ENCODE measurements at regions not wholly inside any gene's neighbourhood (a gene's known extent, or its start where the extent isn't known, plus 50 kb on each side); places are given as distances from the start of the nearest gene placed in this dataset.

DNA sequence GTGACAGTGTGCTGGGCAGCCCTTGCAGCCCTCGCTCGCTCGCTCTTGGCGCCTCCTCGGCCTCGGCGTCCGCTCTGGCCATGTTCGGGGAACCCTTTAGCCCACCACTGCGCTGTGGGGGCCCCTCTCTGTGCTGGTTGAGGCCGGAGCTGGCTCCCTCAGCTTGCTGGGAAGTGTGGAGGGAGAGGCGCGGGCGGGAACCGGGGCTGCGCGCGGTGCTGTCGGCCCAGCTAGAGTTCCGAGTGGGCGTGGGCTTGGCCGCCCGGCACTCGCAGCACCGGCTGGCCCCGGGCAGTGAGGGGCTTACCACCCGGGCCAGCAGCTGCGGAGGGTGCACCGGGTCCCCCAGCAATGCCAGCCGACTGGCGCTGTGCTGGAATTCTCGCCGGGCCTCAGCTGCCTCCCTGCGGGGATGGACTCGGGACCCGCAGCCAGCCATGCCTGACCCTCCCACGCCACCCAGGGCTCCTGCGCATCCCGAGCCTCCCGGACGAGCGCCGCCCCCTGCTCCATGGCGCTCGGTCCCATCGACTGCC is 770.1 kb upstream of the GALNTL6 start:
- DNase-seq (ENCODE audit: low read depth, low spot score), result no peak
- RAD21 ChIA-PET (ENCODE audit: low non-redundant PET in 1 of 2, low total read pairs in 2 of 2, uncharacterized antibody in 2 of 2, unreplicated experiment in 2 of 2), result no interaction called here
- H3K9me3 ChIP-seq (ENCODE audit: control insufficient read depth in 1 of 2, insufficient read depth in 1 of 2, low read depth in 1 of 2, low read length in 2 of 2), result no peaks in the 10 kb centered on the region
- H3K79me2 ChIP-seq (ENCODE audit: insufficient read depth, low read length), result no peaks in the 10 kb centered on the region
- H3K36me3 ChIP-seq (ENCODE audit: control insufficient read depth in 1 of 2, insufficient read depth in 2 of 2, low read length in 2 of 2), result no peaks in the 10 kb centered on the region
- intact Hi-C loops (cut with micrococcal nuclease), result no loop called here
- no peak overlapping the region for H2AFZ ChIP-seq (ENCODE audit: low read depth, low read length, poor library complexity, severe bottlenecking)
- no peak for ATAC-seq
- no peak for TF ChIP-seq ELF1 (IDR thresholded peaks at IDR 0.05; ENCODE audit: borderline replicate concordance, low read depth)
- no peak for TF ChIP-seq POLR2AphosphoS5 (IDR thresholded peaks at IDR 0.05; ENCODE audit: low read depth, low read length)
- no peak for TF ChIP-seq ZBTB33 (IDR thresholded peaks at IDR 0.05; ENCODE audit: extremely low read depth, insufficient replicate concordance, low read length)
- no peak for TF ChIP-seq JUND (IDR thresholded peaks at IDR 0.05)
- no peak for TF ChIP-seq FOSL1 (IDR thresholded peaks at IDR 0.05; ENCODE audit: low read depth)
- no peak for TF ChIP-seq YY1 (IDR thresholded peaks at IDR 0.05; ENCODE audit: extremely low read depth, insufficient replicate concordance, low read depth, low read length)
- TF ChIP-seq REST (IDR thresholded peaks at IDR 0.05; ENCODE audit: low read depth), result no peak
- no peak for TF ChIP-seq SRF (IDR thresholded peaks at IDR 0.05; ENCODE audit: low read depth)
- no peaks in the 10 kb centered on the region for H3K4me1 ChIP-seq (ENCODE audit: control insufficient read depth in 1 of 2, insufficient read depth in 2 of 2, low read length in 2 of 2)
- CTCF ChIA-PET, result no interaction called here
- no peaks in the 10 kb centered on the region for H3K27me3 ChIP-seq (ENCODE audit: insufficient read depth, low read length)
- BruUV-seq (replicated peaks), result no TSS peak
- H3K9me2 ChIP-seq (ENCODE audit: insufficient read depth), result no peaks in the 10 kb centered on the region
- POLR2A ChIA-PET, result no interaction called here
- H4K20me1 ChIP-seq (ENCODE audit: insufficient read depth), result no peaks in the 10 kb centered on the region
- no peak overlapping the region for H3K4me3 ChIP-seq (replicated peaks in 1 of 2; ENCODE audit: low read depth in 1 of 2, low read length in 2 of 2)
- no peak overlapping the region for H3K4me2 ChIP-seq (ENCODE audit: low read length)
- no peak overlapping the region for H3K27ac ChIP-seq (ENCODE audit: low read depth, low read length)
- no peak overlapping the region for H3K9ac ChIP-seq (ENCODE audit: low read length)
